ENCODE measurements at regions not wholly inside any gene's neighbourhood (a gene's known extent, or its start where the extent isn't known, plus 50 kb on each side); places are given as distances from the start of the nearest gene placed in this dataset.

GRCh38 chr13:47672245-47673008 is 328.6 kb downstream of the SUCLA2 start:
- WGBS (ENCODE audit: low lambda C conversion rate, missing lambda C conversion rate) = 71% methylated on average over 3 of the region's 3 CpGs
- no peak overlapping the region for H2AFZ ChIP-seq
- H3K4me1 ChIP-seq (ENCODE audit: insufficient read depth) = peaks cover 4% of the 10 kb centered on the region
- H3K27ac ChIP-seq = peak overlapping the region; percentile 44
- H3K9me3 ChIP-seq (ENCODE audit: low read depth) = no peaks in the 10 kb centered on the region
- peak overlapping the region; percentile 22 for H3K4me2 ChIP-seq
- H3K4me3 ChIP-seq = no peak overlapping the region
- no peaks in the 10 kb centered on the region for H3K79me2 ChIP-seq
- no peaks in the 10 kb centered on the region for H3K27me3 ChIP-seq
- DNase-seq (ENCODE audit: low spot score) = no peak
- TF ChIP-seq CTCF (IDR thresholded peaks at IDR 0.05; ENCODE audit: poor library complexity) (no peak), EZH2 (IDR thresholded peaks at IDR 0.05; ENCODE audit: borderline replicate concordance) (no peak), EZH2phosphoT487 (IDR thresholded peaks at IDR 0.05; ENCODE audit: low read depth, severe bottlenecking, unreplicated experiment) (no peak)
- H3K9me2 ChIP-seq (replicated peaks; ENCODE audit: insufficient read depth) = no peaks in the 10 kb centered on the region
- no peaks in the 10 kb centered on the region for H4K20me1 ChIP-seq (ENCODE audit: insufficient read depth, poor library complexity, severe bottlenecking)
- H3K36me3 ChIP-seq (replicated peaks; ENCODE audit: insufficient read depth, low read depth) = no peaks in the 10 kb centered on the region

DNA sequence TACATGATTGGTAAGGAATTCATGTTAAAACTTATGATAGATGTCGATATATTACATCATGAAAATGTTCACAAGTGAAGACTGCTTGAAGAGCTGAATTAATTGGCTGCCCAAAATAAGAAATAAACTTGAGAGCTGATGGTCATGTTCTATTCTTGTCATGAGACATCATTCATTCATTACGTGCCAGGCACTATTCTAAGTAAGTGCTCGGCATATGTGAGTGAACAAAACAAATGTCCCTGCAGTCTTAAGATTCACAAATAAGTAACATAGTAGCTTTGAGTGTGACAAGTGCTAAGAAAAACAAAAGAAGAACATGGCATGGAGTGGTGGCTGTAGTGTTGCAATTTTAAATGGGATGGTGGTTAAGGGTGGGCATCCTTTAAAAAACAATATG is 329.3 kb downstream of the SUCLA2 start:
- no peaks in the 10 kb centered on the region for H4K20me1 ChIP-seq (ENCODE audit: insufficient read depth, poor library complexity, severe bottlenecking)
- peaks cover 4% of the 10 kb centered on the region for H3K4me1 ChIP-seq (ENCODE audit: insufficient read depth)
- no peak overlapping the region for H2AFZ ChIP-seq
- no peak overlapping the region for H3K4me3 ChIP-seq
- no peak for DNase-seq (ENCODE audit: low spot score)
- no peaks in the 10 kb centered on the region for H3K9me3 ChIP-seq (ENCODE audit: low read depth)
- TF ChIP-seq EZH2phosphoT487 (IDR thresholded peaks at IDR 0.05; ENCODE audit: low read depth, severe bottlenecking, unreplicated experiment) (no peak), EZH2 (IDR thresholded peaks at IDR 0.05; ENCODE audit: borderline replicate concordance) (no peak), CTCF (IDR thresholded peaks at IDR 0.05; ENCODE audit: poor library complexity) (no peak)
- WGBS (ENCODE audit: low lambda C conversion rate, missing lambda C conversion rate) = 88% methylated on average over 3 of the region's 3 CpGs
- peak overlapping the region; percentile 44 for H3K27ac ChIP-seq
- H3K9me2 ChIP-seq (replicated peaks; ENCODE audit: insufficient read depth) = no peaks in the 10 kb centered on the region
- no peaks in the 10 kb centered on the region for H3K36me3 ChIP-seq (replicated peaks; ENCODE audit: insufficient read depth, low read depth)
- H3K79me2 ChIP-seq = no peaks in the 10 kb centered on the region
- H3K27me3 ChIP-seq = no peaks in the 10 kb centered on the region
- H3K4me2 ChIP-seq = peak overlapping the region; percentile 22

DNA sequence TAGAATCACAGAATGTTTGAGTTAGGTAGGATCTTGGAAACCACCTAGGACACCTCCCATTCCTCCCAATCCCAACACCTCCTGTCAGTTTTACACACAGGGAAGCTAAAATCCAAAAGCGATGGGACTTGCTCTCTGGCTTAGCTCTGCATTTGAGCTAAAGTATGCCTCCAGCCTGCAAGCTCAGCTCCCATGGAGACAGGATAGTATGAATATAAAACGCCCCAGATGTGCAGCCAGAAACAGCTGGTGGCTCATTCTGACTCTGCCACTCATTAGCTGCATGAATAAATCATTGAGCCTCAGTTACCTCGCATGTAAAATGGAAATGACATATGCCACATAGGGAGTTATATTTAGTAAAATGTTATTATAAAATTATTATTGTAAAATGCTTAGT is 336.0 kb downstream of the SUCLA2 start:
- H3K79me2 ChIP-seq = no peaks in the 10 kb centered on the region
- no peaks in the 10 kb centered on the region for H3K36me3 ChIP-seq (replicated peaks; ENCODE audit: insufficient read depth, low read depth)
- no peak overlapping the region for H3K4me3 ChIP-seq
- H3K4me2 ChIP-seq = no peak overlapping the region
- no peak overlapping the region for H2AFZ ChIP-seq
- no peaks in the 10 kb centered on the region for H3K9me3 ChIP-seq (ENCODE audit: low read depth)
- H3K27me3 ChIP-seq = no peaks in the 10 kb centered on the region
- no peaks in the 10 kb centered on the region for H4K20me1 ChIP-seq (ENCODE audit: insufficient read depth, poor library complexity, severe bottlenecking)
- TF ChIP-seq CTCF (IDR thresholded peaks at IDR 0.05; ENCODE audit: poor library complexity) (no peak), EZH2 (IDR thresholded peaks at IDR 0.05; ENCODE audit: borderline replicate concordance) (no peak), EZH2phosphoT487 (IDR thresholded peaks at IDR 0.05; ENCODE audit: low read depth, severe bottlenecking, unreplicated experiment) (no peak)
- no peaks in the 10 kb centered on the region for H3K4me1 ChIP-seq (ENCODE audit: insufficient read depth)
- 72% methylated on average over 3 of the region's 3 CpGs for WGBS (ENCODE audit: low lambda C conversion rate, missing lambda C conversion rate)
- no peak overlapping the region for H3K27ac ChIP-seq
- H3K9me2 ChIP-seq (replicated peaks; ENCODE audit: insufficient read depth) = no peaks in the 10 kb centered on the region
- no peak for DNase-seq (ENCODE audit: low spot score)

Measured in hepatocyte (in vitro differentiated cells).